CD4-positive, alpha-beta T cell (primary cell): ENCODE measurements at regions not wholly inside any gene's neighbourhood (a gene's known extent, or its start where the extent isn't known, plus 50 kb on each side); places are given as distances from the start of the nearest gene placed in this dataset.

Experiments
- ATAC-seq: fragments of 200-7000 bp; cut with Tn5 transposase; one replicate; pipeline ENCODE4 v1.10.0; 2022; ENCODE audit warnings: mild to moderate bottlenecking; ENCODE audit not compliant: poor library complexity
- CTCF ChIA-PET: fragments of 350-600 bp; sonication (Branson Sonifier 250); formaldehyde crosslinking; loops from one replicate; lab custom pipeline; 2021; ENCODE audit warnings: antibody characterized with exemption, inconsistent platforms; lab: Charles Lee
- POLR2A ChIA-PET: fragments of 350-600 bp; sonication (Branson Sonifier 250); formaldehyde crosslinking; loops from one replicate; lab custom pipeline; 2021; ENCODE audit warnings: antibody characterized with exemption, inconsistent platforms; lab: Charles Lee
- DNase-seq, 14 experiments: peaks; one replicate each; pipeline ENCODE4 v3.0.0-alpha.2; 2013 to 2020; ENCODE audit warnings: mixed read lengths in 2 of 14
- H3K27ac ChIP-seq, 2 donors: one replicate each; pipeline versions ENCODE4 v1.5.1 to v1.7.0; 2013; ENCODE audit warnings: low read length in 2 of 2, low read depth in 1 of 2, mild to moderate bottlenecking in 1 of 2
- H3K27me3 ChIP-seq, 2 experiments: 1 replicate in 1 of 2; 2 replicates in 1 of 2; pipeline versions ENCODE4 v1.6.1 to v1.7.0; 2013; ENCODE audit warnings: low read length in 2 of 2, control low read depth in 1 of 2, mild to moderate bottlenecking in 1 of 2, moderate library complexity in 1 of 2; ENCODE audit not compliant: insufficient read depth in 2 of 2, control insufficient read depth in 1 of 2
- H3K36me3 ChIP-seq: one replicate; pipeline ENCODE4 v1.6.1; 2013; ENCODE audit warnings: low read length, control low read depth; ENCODE audit not compliant: insufficient read depth
- H3K4me1 ChIP-seq: one replicate; pipeline ENCODE4 v1.6.1; 2013; ENCODE audit warnings: low read length, control low read depth; ENCODE audit not compliant: insufficient read depth
- H3K4me3 ChIP-seq: one replicate; pipeline ENCODE4 v1.5.1; 2013; ENCODE audit warnings: mild to moderate bottlenecking, low read length, moderate library complexity
- H3K9me3 ChIP-seq, 2 experiments: 1 replicate in 1 of 2; 2 replicates in 1 of 2; pipeline versions ENCODE4 v1.6.1 to v1.7.0; 2013; ENCODE audit warnings: low read length in 2 of 2, mild to moderate bottlenecking in 2 of 2, control low read depth in 1 of 2, moderate library complexity in 1 of 2; ENCODE audit not compliant: control insufficient read depth in 1 of 2, insufficient read depth in 1 of 2
- H3K27ac Mint-ChIP-seq: one replicate; pipeline ENCODE4 v1.8.0; 2020; ENCODE audit warnings: mixed read lengths
- H3K27me3 Mint-ChIP-seq: one replicate; pipeline ENCODE4 v1.8.0; 2021; ENCODE audit warnings: mixed read lengths
- H3K36me3 Mint-ChIP-seq: one replicate; pipeline ENCODE4 v1.8.0; 2021; ENCODE audit warnings: low read depth, mixed read lengths
- H3K4me1 Mint-ChIP-seq: one replicate; pipeline ENCODE4 v1.8.0; 2021; ENCODE audit warnings: low read depth, mixed read lengths
- H3K4me3 Mint-ChIP-seq: one replicate; pipeline ENCODE4 v1.8.0; 2020; ENCODE audit warnings: mild to moderate bottlenecking, mixed read lengths
- H3K9me3 Mint-ChIP-seq: one replicate; pipeline ENCODE4 v1.8.0; 2020; ENCODE audit warnings: mixed read lengths
- intact Hi-C, 2 experiments: fragments of 100-400 bp; cut with DNase I in 1 of 2; cut with micrococcal nuclease in 1 of 2; formaldehyde crosslinking; loops; one replicate each; pipeline versions ENCODE4 v1.15.1 to v1.9.0; 2023 to 2025; cut with DNase I, micrococcal nuclease
- TF ChIP-seq, protein P1 (sequence below): fragments of 200-600 bp; IDR thresholded peaks from one replicate; pipeline ENCODE4 v1.8.0; 2022; ENCODE audit warnings: antibody characterized with exemption, mild to moderate bottlenecking

GRCh38 chr4:14833053-14833452, 169.2 kb upstream of the CPEB2 start:
- no peak overlapping the region for H3K4me3 ChIP-seq
- no peaks in the 10 kb centered on the region for H3K36me3 ChIP-seq
- H3K27me3 Mint-ChIP-seq: peaks cover under 1% of the 10 kb centered on the region
- ATAC-seq (no peak), DNase-seq (no peak)
- H3K27ac ChIP-seq: no peak overlapping the region
- H3K4me3 Mint-ChIP-seq: no peak overlapping the region
- no peaks in the 10 kb centered on the region for H3K36me3 Mint-ChIP-seq
- no peak overlapping the region for H3K27ac Mint-ChIP-seq
- POLR2A ChIA-PET: no interaction called here
- TF ChIP-seq, protein P1, sequence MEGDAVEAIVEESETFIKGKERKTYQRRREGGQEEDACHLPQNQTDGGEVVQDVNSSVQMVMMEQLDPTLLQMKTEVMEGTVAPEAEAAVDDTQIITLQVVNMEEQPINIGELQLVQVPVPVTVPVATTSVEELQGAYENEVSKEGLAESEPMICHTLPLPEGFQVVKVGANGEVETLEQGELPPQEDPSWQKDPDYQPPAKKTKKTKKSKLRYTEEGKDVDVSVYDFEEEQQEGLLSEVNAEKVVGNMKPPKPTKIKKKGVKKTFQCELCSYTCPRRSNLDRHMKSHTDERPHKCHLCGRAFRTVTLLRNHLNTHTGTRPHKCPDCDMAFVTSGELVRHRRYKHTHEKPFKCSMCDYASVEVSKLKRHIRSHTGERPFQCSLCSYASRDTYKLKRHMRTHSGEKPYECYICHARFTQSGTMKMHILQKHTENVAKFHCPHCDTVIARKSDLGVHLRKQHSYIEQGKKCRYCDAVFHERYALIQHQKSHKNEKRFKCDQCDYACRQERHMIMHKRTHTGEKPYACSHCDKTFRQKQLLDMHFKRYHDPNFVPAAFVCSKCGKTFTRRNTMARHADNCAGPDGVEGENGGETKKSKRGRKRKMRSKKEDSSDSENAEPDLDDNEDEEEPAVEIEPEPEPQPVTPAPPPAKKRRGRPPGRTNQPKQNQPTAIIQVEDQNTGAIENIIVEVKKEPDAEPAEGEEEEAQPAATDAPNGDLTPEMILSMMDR: no peak
- intact Hi-C loops: no loop called here
- peaks cover under 1% of the 10 kb centered on the region for H3K9me3 Mint-ChIP-seq
- H3K9me3 ChIP-seq: no peaks in the 10 kb centered on the region
- no peaks in the 10 kb centered on the region for H3K4me1 ChIP-seq
- CTCF ChIA-PET: no interaction called here
- H3K4me1 Mint-ChIP-seq: no peaks in the 10 kb centered on the region
- no peaks in the 10 kb centered on the region for H3K27me3 ChIP-seq

DNA sequence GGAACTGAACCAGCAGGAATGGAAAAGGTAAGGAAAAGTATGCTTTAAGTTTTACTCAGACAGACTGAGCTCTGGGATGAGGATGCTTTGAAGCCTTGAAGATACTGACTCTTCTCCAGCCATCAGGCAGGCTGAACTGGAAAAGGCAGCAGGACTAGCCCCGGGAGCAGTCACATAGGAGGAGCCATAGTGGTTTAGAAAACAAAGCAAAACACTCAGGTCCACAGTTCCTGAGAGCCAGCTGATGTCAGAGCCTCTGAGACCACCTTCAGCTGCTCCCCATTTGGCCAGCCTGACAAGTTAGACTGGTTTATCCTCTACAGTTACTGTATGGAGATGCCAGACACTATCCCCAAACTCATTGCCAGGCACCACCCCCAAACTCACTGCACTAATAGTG, 167.9 kb upstream of the CPEB2 start:
- ChIA-PET CTCF (no interaction called here), POLR2A (no interaction called here)
- H3K4me1 ChIP-seq: no peaks in the 10 kb centered on the region
- TF ChIP-seq, protein P1: no peak
- Mint-ChIP-seq H3K27me3 (no peaks in the 10 kb centered on the region), H3K27ac (no peak overlapping the region), H3K9me3 (peaks cover 2% of the 10 kb centered on the region), H3K4me1 (no peaks in the 10 kb centered on the region), H3K4me3 (no peak overlapping the region), H3K36me3 (no peaks in the 10 kb centered on the region)
- H3K36me3 ChIP-seq: no peaks in the 10 kb centered on the region
- no peak for DNase-seq
- intact Hi-C loops: no loop called here
- no peak overlapping the region for H3K4me3 ChIP-seq
- no peaks in the 10 kb centered on the region for H3K27me3 ChIP-seq
- no peak for ATAC-seq
- no peaks in the 10 kb centered on the region for H3K9me3 ChIP-seq
- no peak overlapping the region for H3K27ac ChIP-seq

GRCh38 chr4:14835288-14835687, 167.0 kb upstream of the CPEB2 start:
- H3K4me3 Mint-ChIP-seq: no peak overlapping the region
- Histone ChIP-seq H3K4me3 (no peak overlapping the region), H3K4me1 (no peaks in the 10 kb centered on the region), H3K27ac (no peak overlapping the region), H3K36me3 (no peaks in the 10 kb centered on the region), H3K27me3 (no peaks in the 10 kb centered on the region), H3K9me3 (no peaks in the 10 kb centered on the region)
- CTCF ChIA-PET: no interaction called here
- POLR2A ChIA-PET: no interaction called here
- no peaks in the 10 kb centered on the region for H3K27me3 Mint-ChIP-seq
- TF ChIP-seq, protein P1: no peak
- H3K4me1 Mint-ChIP-seq: no peaks in the 10 kb centered on the region
- no peaks in the 10 kb centered on the region for H3K36me3 Mint-ChIP-seq
- intact Hi-C loops: no loop called here
- DNase-seq (no peak), ATAC-seq (no peak)
- H3K9me3 Mint-ChIP-seq: peaks cover 2% of the 10 kb centered on the region
- no peak overlapping the region for H3K27ac Mint-ChIP-seq
